ENCODE measurements at regions not wholly inside any gene's neighbourhood (a gene's known extent, or its start where the extent isn't known, plus 50 kb on each side); places are given as distances from the start of the nearest gene placed in this dataset.

DNA sequence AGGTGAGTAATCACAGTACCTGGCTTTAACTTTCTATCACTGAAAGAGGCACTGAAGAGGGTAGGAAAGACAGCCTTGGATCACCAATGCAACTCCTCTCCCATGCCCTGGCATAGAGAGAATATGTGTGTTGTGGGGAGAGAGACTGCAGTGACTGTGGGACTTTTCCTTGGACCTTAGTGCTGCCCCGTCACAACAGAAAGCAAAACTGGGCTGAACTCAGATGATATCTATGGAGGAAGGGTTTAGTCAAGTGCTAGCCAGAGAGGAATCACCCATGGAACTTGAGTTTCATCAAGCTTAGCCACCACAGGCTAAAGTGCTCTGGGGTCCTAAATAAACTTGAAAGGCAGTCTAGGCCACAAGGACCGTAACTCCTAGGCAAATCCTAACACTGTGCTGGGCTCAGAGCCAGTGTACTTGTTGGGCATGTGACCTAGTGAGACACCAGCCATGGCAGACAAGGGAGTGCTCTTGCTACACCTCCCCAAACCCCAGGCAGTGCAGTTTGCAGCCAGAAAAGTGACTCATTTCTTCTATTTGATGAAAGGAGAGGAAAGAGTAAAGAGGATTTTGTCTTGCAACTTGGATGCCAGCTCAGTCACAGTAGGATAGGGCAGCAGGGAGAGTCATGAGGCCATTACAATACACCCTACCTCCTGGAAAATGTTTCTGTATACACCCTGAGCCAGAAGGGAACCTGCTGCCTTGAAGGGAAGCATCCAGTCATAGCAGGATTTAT lies 105.8 kb upstream of the SPOPL start:
- Histone ChIP-seq H3K4me1 (no peaks in the 10 kb centered on the region), H3K9me3 (no peaks in the 10 kb centered on the region), H3K27me3 (no peaks in the 10 kb centered on the region), H3K36me3 (no peaks in the 10 kb centered on the region), H3K27ac (no peak overlapping the region), H3K4me3 (no peak overlapping the region)
- intact Hi-C loops (cut with DNase I; ENCODE audit: low total_unique reads): no loop called here
- DNase-seq: no peak
- no peak for TF ChIP-seq POLR2A (IDR thresholded peaks at IDR 0.05)
- TF ChIP-seq, protein P1, sequence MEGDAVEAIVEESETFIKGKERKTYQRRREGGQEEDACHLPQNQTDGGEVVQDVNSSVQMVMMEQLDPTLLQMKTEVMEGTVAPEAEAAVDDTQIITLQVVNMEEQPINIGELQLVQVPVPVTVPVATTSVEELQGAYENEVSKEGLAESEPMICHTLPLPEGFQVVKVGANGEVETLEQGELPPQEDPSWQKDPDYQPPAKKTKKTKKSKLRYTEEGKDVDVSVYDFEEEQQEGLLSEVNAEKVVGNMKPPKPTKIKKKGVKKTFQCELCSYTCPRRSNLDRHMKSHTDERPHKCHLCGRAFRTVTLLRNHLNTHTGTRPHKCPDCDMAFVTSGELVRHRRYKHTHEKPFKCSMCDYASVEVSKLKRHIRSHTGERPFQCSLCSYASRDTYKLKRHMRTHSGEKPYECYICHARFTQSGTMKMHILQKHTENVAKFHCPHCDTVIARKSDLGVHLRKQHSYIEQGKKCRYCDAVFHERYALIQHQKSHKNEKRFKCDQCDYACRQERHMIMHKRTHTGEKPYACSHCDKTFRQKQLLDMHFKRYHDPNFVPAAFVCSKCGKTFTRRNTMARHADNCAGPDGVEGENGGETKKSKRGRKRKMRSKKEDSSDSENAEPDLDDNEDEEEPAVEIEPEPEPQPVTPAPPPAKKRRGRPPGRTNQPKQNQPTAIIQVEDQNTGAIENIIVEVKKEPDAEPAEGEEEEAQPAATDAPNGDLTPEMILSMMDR (IDR thresholded peaks at IDR 0.05): no peak

- H3K36me3 ChIP-seq: no peaks in the 10 kb centered on the region
- no peaks in the 10 kb centered on the region for H3K9me3 ChIP-seq
- no peak overlapping the region for H3K4me3 ChIP-seq
- no peak for DNase-seq
- H3K4me1 ChIP-seq: no peaks in the 10 kb centered on the region
- intact Hi-C loops (cut with DNase I; ENCODE audit: low total_unique reads): no loop called here
- no peaks in the 10 kb centered on the region for H3K27me3 ChIP-seq
- no peak for TF ChIP-seq POLR2A (IDR thresholded peaks at IDR 0.05)
- TF ChIP-seq, protein P1 (IDR thresholded peaks at IDR 0.05): no peak
- no peak overlapping the region for H3K27ac ChIP-seq
These were observed 104.7 kb upstream of the SPOPL start for GRCh38 chr2:138396843-138397242.

- DNase-seq: no peak
- no peak overlapping the region for H3K27ac ChIP-seq
- H3K4me1 ChIP-seq: no peaks in the 10 kb centered on the region
- no peaks in the 10 kb centered on the region for H3K27me3 ChIP-seq
- intact Hi-C loops (cut with DNase I; ENCODE audit: low total_unique reads): no loop called here
- no peak for TF ChIP-seq POLR2A (IDR thresholded peaks at IDR 0.05)
- TF ChIP-seq, protein P1 (IDR thresholded peaks at IDR 0.05): no peak
- H3K9me3 ChIP-seq: no peaks in the 10 kb centered on the region
- no peak overlapping the region for H3K4me3 ChIP-seq
- H3K36me3 ChIP-seq: no peaks in the 10 kb centered on the region
These were observed 98.1 kb upstream of the SPOPL start for GRCh38 chr2:138403431-138403927.

- TF ChIP-seq, protein P1 (IDR thresholded peaks at IDR 0.05): no peak
- no peak for TF ChIP-seq POLR2A (IDR thresholded peaks at IDR 0.05)
- H3K4me3 ChIP-seq: no peak overlapping the region
- no peaks in the 10 kb centered on the region for H3K36me3 ChIP-seq
- H3K9me3 ChIP-seq: peaks cover 0 to 5% of the 10 kb centered on the region in 2 donors
- no peak for DNase-seq
- no peaks in the 10 kb centered on the region for H3K4me1 ChIP-seq
- no peak overlapping the region for H3K27ac ChIP-seq
- intact Hi-C loops (cut with DNase I; ENCODE audit: low total_unique reads): no loop called here
- no peaks in the 10 kb centered on the region for H3K27me3 ChIP-seq
These were observed 87.6 kb upstream of the SPOPL start for GRCh38 chr2:138414014-138414413.

GRCh38 chr2:138415985-138416384 lies 85.6 kb upstream of the SPOPL start:
- no peak for DNase-seq
- H3K27ac ChIP-seq: no peak overlapping the region
- TF ChIP-seq, protein P1 (IDR thresholded peaks at IDR 0.05): no peak
- TF ChIP-seq POLR2A (IDR thresholded peaks at IDR 0.05): no peak
- H3K27me3 ChIP-seq: no peaks in the 10 kb centered on the region
- intact Hi-C loops (cut with DNase I; ENCODE audit: low total_unique reads): no loop called here
- H3K9me3 ChIP-seq: peaks cover 0 to 5% of the 10 kb centered on the region in 2 donors
- no peaks in the 10 kb centered on the region for H3K4me1 ChIP-seq
- H3K36me3 ChIP-seq: no peaks in the 10 kb centered on the region
- no peak overlapping the region for H3K4me3 ChIP-seq

All from uterus (tissue), 3 donors.